Astrocyte (in vitro differentiated cells and primary cell): ENCODE measurements at regions not wholly inside any gene's neighbourhood (a gene's known extent, or its start where the extent isn't known, plus 50 kb on each side); places are given as distances from the start of the nearest gene placed in this dataset.
A peak's percentile ranks its signal among the peaks of the same experiment; 100 is the strongest.
"Not testable (repeated sequence)": the region's sequence is repeated elsewhere in the genome, so short reads cannot be mapped to it uniquely, and the experiment has no call there.

Experiments
- DNase-seq: peaks from one replicate; pipeline ENCODE4 v3.0.0-alpha.2; 2010; ENCODE audit warnings: low read depth
- FAIRE-seq: peaks from 2 replicates; lab custom pipeline; 2011; peaks lifted over from hg19 to GRCh38; lab: Jason Lieb, UNC
- H2AFZ ChIP-seq: 2 replicates; pipeline ENCODE4 v1.6.0; 2012; ENCODE audit warnings: low read depth, low read length, inconsistent platforms
- H3K27ac ChIP-seq: 2 replicates; pipeline ENCODE4 v1.5.1; 2011; ENCODE audit warnings: low read depth, low read length, inconsistent platforms
- H3K27me3 ChIP-seq: 2 replicates; pipeline ENCODE4 v1.6.0; 2011; ENCODE audit warnings: low read length, inconsistent platforms; ENCODE audit not compliant: insufficient read depth
- H3K36me3 ChIP-seq: 2 replicates; pipeline ENCODE4 v1.5.1; 2011; ENCODE audit warnings: low read length, inconsistent platforms; ENCODE audit not compliant: insufficient read depth
- H3K4me1 ChIP-seq: 2 replicates; pipeline ENCODE4 v1.5.1; 2011; ENCODE audit warnings: low read length, inconsistent platforms; ENCODE audit not compliant: insufficient read depth
- H3K4me2 ChIP-seq: 2 replicates; pipeline ENCODE4 v1.6.0; 2012; ENCODE audit warnings: low read length, inconsistent platforms
- H3K4me3 ChIP-seq: 2 replicates; pipeline ENCODE4 v1.5.1; 2011; ENCODE audit warnings: low read depth, mild to moderate bottlenecking, low read length, inconsistent platforms; ENCODE audit not compliant: insufficient read depth
- H3K79me2 ChIP-seq: 2 replicates; pipeline ENCODE4 v1.6.0; 2012; ENCODE audit warnings: mild to moderate bottlenecking, low read length, inconsistent platforms; ENCODE audit not compliant: insufficient read depth
- H3K9ac ChIP-seq: 2 replicates; pipeline ENCODE4 v1.6.0; 2012; ENCODE audit warnings: mild to moderate bottlenecking, low read length, inconsistent platforms
- H3K9me3 ChIP-seq: 2 replicates; pipeline ENCODE4 v1.5.1; 2012; ENCODE audit warnings: low read depth, mild to moderate bottlenecking, low read length, inconsistent platforms; ENCODE audit not compliant: insufficient read depth
- H4K20me1 ChIP-seq: 2 replicates; pipeline ENCODE4 v1.6.0; 2012; ENCODE audit warnings: low read length, inconsistent platforms; ENCODE audit not compliant: insufficient read depth
- H3K27ac Mint-ChIP-seq: one replicate; pipeline ENCODE4 v1.8.0; 2021; ENCODE audit warnings: mild to moderate bottlenecking, mixed read lengths; ENCODE audit not compliant: unreplicated experiment
- H3K27me3 Mint-ChIP-seq: one replicate; pipeline ENCODE4 v1.8.0; 2021; ENCODE audit warnings: low read depth, mixed read lengths; ENCODE audit not compliant: unreplicated experiment
- H3K36me3 Mint-ChIP-seq: one replicate; pipeline ENCODE4 v1.8.0; 2021; ENCODE audit warnings: low read depth, mixed read lengths; ENCODE audit not compliant: unreplicated experiment
- H3K4me1 Mint-ChIP-seq: one replicate; pipeline ENCODE4 v1.8.0; 2021; ENCODE audit warnings: low read depth, mixed read lengths; ENCODE audit not compliant: unreplicated experiment
- H3K4me3 Mint-ChIP-seq: one replicate; pipeline ENCODE4 v1.8.0; 2021; ENCODE audit warnings: mild to moderate bottlenecking, moderate library complexity, mixed read lengths; ENCODE audit not compliant: unreplicated experiment
- H3K9me3 Mint-ChIP-seq: one replicate; pipeline ENCODE4 v1.8.0; 2021; ENCODE audit warnings: mild to moderate bottlenecking, mixed read lengths; ENCODE audit not compliant: unreplicated experiment
- CTCF ChIP-seq: IDR thresholded peaks from 2 replicates; pipeline ENCODE4 v1.5.1; 2011; ENCODE audit warnings: low read depth, mild to moderate bottlenecking, inconsistent platforms, low read length, moderate library complexity; ENCODE audit not compliant: insufficient read depth
- EZH2 ChIP-seq: IDR thresholded peaks from 2 replicates; pipeline ENCODE4 v1.6.1; 2012; ENCODE audit warnings: mild to moderate bottlenecking, low read length, inconsistent platforms; ENCODE audit not compliant: insufficient read depth

- H3K9me3 ChIP-seq, H3K79me2 ChIP-seq, H3K36me3 Mint-ChIP-seq, H3K27me3 ChIP-seq, H3K36me3 ChIP-seq, H3K9me3 Mint-ChIP-seq, H3K4me3 ChIP-seq, H3K27ac ChIP-seq, H3K4me1 ChIP-seq, H3K4me2 ChIP-seq, H4K20me1 ChIP-seq, DNase-seq, H3K4me3 Mint-ChIP-seq, H2AFZ ChIP-seq, FAIRE-seq, H3K4me1 Mint-ChIP-seq, H3K27ac Mint-ChIP-seq, H3K27me3 Mint-ChIP-seq, H3K9ac ChIP-seq: not testable (repeated sequence)
Measured at GRCh38 chr13:86253497-86253896, 454.3 kb upstream of the SLITRK6 start.

GRCh38 chr13:86255820-86256219 lies 456.6 kb upstream of the SLITRK6 start:
- not testable (repeated sequence) for H3K27ac ChIP-seq, H3K79me2 ChIP-seq, FAIRE-seq, H3K36me3 ChIP-seq, H3K4me1 ChIP-seq, H3K4me2 ChIP-seq, H3K4me3 Mint-ChIP-seq, H3K9ac ChIP-seq, H3K9me3 ChIP-seq, H2AFZ ChIP-seq, H3K27me3 ChIP-seq, H4K20me1 ChIP-seq, H3K36me3 Mint-ChIP-seq, H3K4me3 ChIP-seq, H3K4me1 Mint-ChIP-seq, H3K27me3 Mint-ChIP-seq, H3K9me3 Mint-ChIP-seq, DNase-seq, H3K27ac Mint-ChIP-seq

- Histone ChIP-seq H3K27ac (no peak overlapping the region), H4K20me1 (no peaks in the 10 kb centered on the region), H3K9me3 (no peaks in the 10 kb centered on the region), H2AFZ (no peak overlapping the region), H3K4me3 (no peak overlapping the region), H3K27me3 (no peaks in the 10 kb centered on the region), H3K36me3 (no peaks in the 10 kb centered on the region), H3K4me1 (no peaks in the 10 kb centered on the region), H3K4me2 (no peak overlapping the region), H3K9ac (no peak overlapping the region), H3K79me2 (no peaks in the 10 kb centered on the region)
- Mint-ChIP-seq H3K9me3 (no peaks in the 10 kb centered on the region), H3K36me3 (no peaks in the 10 kb centered on the region), H3K27ac (no peak overlapping the region), H3K27me3 (no peaks in the 10 kb centered on the region), H3K4me1 (no peaks in the 10 kb centered on the region), H3K4me3 (no peak overlapping the region)
- FAIRE-seq, result no peak
- no peak for TF ChIP-seq CTCF
- DNase-seq, result no peak
Measured at GRCh38 chr13:86269511-86269910, 470.3 kb upstream of the SLITRK6 start.

- no peaks in the 10 kb centered on the region for H3K9me3 Mint-ChIP-seq
- Histone ChIP-seq H3K9ac (no peak overlapping the region), H3K4me1 (peaks cover 3% of the 10 kb centered on the region), H3K79me2 (no peaks in the 10 kb centered on the region), H3K4me3 (no peak overlapping the region), H3K4me2 (no peak overlapping the region), H4K20me1 (no peaks in the 10 kb centered on the region), H3K36me3 (no peaks in the 10 kb centered on the region), H3K27me3 (no peaks in the 10 kb centered on the region), H3K9me3 (no peaks in the 10 kb centered on the region), H3K27ac (no peak overlapping the region), H2AFZ (no peak overlapping the region)
- H3K27ac Mint-ChIP-seq, result no peak overlapping the region
- H3K4me1 Mint-ChIP-seq, result peaks cover 3% of the 10 kb centered on the region
- TF ChIP-seq CTCF (no peak), EZH2 (no peak)
- FAIRE-seq, result no peak
- peak; percentile 55 for DNase-seq
- H3K4me3 Mint-ChIP-seq, result no peak overlapping the region
- no peaks in the 10 kb centered on the region for H3K36me3 Mint-ChIP-seq
- peaks cover 15% of the 10 kb centered on the region for H3K27me3 Mint-ChIP-seq
Measured at GRCh38 chr13:86282442-86282841, 483.2 kb upstream of the SLITRK6 start.
